A673 (cell line): ENCODE measurements at regions not wholly inside any gene's neighbourhood (a gene's known extent, or its start where the extent isn't known, plus 50 kb on each side); places are given as distances from the start of the nearest gene placed in this dataset.

Experiments used
- BruUV-seq: library from RNA; stranded (reverse); fragments of 400-500 nt; replicated peaks from 2 replicates; lab custom pipeline; 2021; lab: Mats Ljungman, UMichigan
- CTCF ChIA-PET: fragments of 300-600 bp; sonication (Branson Sonifier 250); formaldehyde crosslinking; loops from one replicate; lab custom pipeline; 2022; ENCODE audit warnings: antibody characterized with exemption; lab: Charles Lee
- POLR2A ChIA-PET: fragments of 300-600 bp; sonication (Branson Sonifier 250); formaldehyde crosslinking; loops from one replicate; lab custom pipeline; 2022; ENCODE audit warnings: antibody characterized with exemption; ENCODE audit not compliant: low non-redundant PET; lab: Charles Lee
- DNase-seq: peaks from one replicate; pipeline ENCODE4 v3.0.0-alpha.2; 2015; ENCODE audit warnings: low spot score
- H3K27ac ChIP-seq: fragments of 200-600 bp; sonication (generic); 2 replicates; pipeline ENCODE4 v1.5.1; 2016; ENCODE audit warnings: mixed run types, low read depth, mild to moderate bottlenecking, mixed read lengths, antibody characterized with exemption, low read length; ENCODE audit not compliant: poor library complexity, severe bottlenecking
- H3K27me3 ChIP-seq: fragments of 200-600 bp; sonication (generic); replicated peaks from 2 replicates; pipeline ENCODE4 v1.6.1; 2017; ENCODE audit warnings: mixed run types, low read depth, mild to moderate bottlenecking, mixed read lengths, antibody characterized with exemption, low read length; ENCODE audit not compliant: insufficient read depth, poor library complexity
- H3K36me3 ChIP-seq: fragments of 200-600 bp; sonication (generic); 2 replicates; pipeline ENCODE4 v1.6.1; 2016; ENCODE audit warnings: mixed run types, mild to moderate bottlenecking, mixed read lengths, antibody characterized with exemption, low read length; ENCODE audit not compliant: insufficient read depth, poor library complexity, severe bottlenecking
- H3K4me1 ChIP-seq: fragments of 200-600 bp; sonication (generic); 2 replicates; pipeline ENCODE4 v1.6.1; 2017; ENCODE audit warnings: mixed run types, mild to moderate bottlenecking, mixed read lengths, antibody characterized with exemption, low read length; ENCODE audit not compliant: insufficient read depth, poor library complexity, severe bottlenecking
- H3K4me3 ChIP-seq: fragments of 200-600 bp; sonication (generic); 2 replicates; pipeline ENCODE4 v1.5.1; 2016; ENCODE audit warnings: low read depth, mixed run types, mild to moderate bottlenecking, mixed read lengths, low read length; ENCODE audit not compliant: poor library complexity, severe bottlenecking
- H3K9me3 ChIP-seq: fragments of 200-600 bp; sonication (generic); 2 replicates; pipeline ENCODE4 v1.6.1; 2016; ENCODE audit warnings: mixed run types, low read depth, mild to moderate bottlenecking, mixed read lengths, antibody characterized with exemption, low read length; ENCODE audit not compliant: poor library complexity, severe bottlenecking
- CTCF ChIP-seq: fragments of 300-800, 200-600 bp; sonication (generic); conservative IDR thresholded peaks from 2 replicates; pipeline ENCODE4 v1.5.1; 2017; ENCODE audit warnings: low read depth, mild to moderate bottlenecking, antibody characterized with exemption, low read length, moderate library complexity, mixed read lengths
- EZH2 ChIP-seq: fragments of 200-600 bp; sonication (generic); IDR thresholded peaks from 2 replicates; pipeline ENCODE4 v1.6.1; 2017; ENCODE audit warnings: borderline replicate concordance, low read depth, mild to moderate bottlenecking, mixed read lengths, antibody characterized with exemption, low read length; ENCODE audit not compliant: poor library complexity, severe bottlenecking
- intact Hi-C: fragments of 100-400 bp; cut with micrococcal nuclease; formaldehyde crosslinking; loops from one replicate; pipeline ENCODE4 v1.10.0; 2022; ENCODE audit not compliant: unreplicated experiment

- POLR2A ChIA-PET = no interaction called here
- peaks cover 5% of the 10 kb centered on the region for H3K4me1 ChIP-seq
- no TSS peak for BruUV-seq
Measured at GRCh38 chr12:48276621-48277020, 73.5 kb upstream of the OR10AD1 start.

GRCh38 chr12:48266826-48267225, 63.7 kb upstream of the OR10AD1 start:
- no peak for TF ChIP-seq EZH2
- no peak for TF ChIP-seq CTCF
- H3K9me3 ChIP-seq = no peaks in the 10 kb centered on the region
- peak; percentile 67 for DNase-seq
- ChIA-PET POLR2A (interaction anchor here (0.8 kb wide), 1 partner anchor 11 kb away, joined by 3 read pairs; no protein-coding TSS in a partner anchor), CTCF (no interaction called here)
- peaks cover 11% of the 10 kb centered on the region for H3K4me1 ChIP-seq
- BruUV-seq = no TSS peak
- H3K27me3 ChIP-seq = no peaks in the 10 kb centered on the region
- H3K27ac ChIP-seq = peak overlapping the region; percentile 55
- H3K4me3 ChIP-seq = no peak overlapping the region
- intact Hi-C loops = loop anchor here (10.0 kb wide), 1 partner anchor 188 kb away; no protein-coding TSS in a partner anchor
- H3K36me3 ChIP-seq = no peaks in the 10 kb centered on the region

More at GRCh38 chr12:48276621-48277020, 73.5 kb upstream of the OR10AD1 start:
- no peak for DNase-seq
- Histone ChIP-seq H3K9me3 (peaks cover 12% of the 10 kb centered on the region), H3K4me3 (no peak overlapping the region), H3K36me3 (no peaks in the 10 kb centered on the region), H3K27ac (no peak overlapping the region), H3K27me3 (no peaks in the 10 kb centered on the region)
- TF ChIP-seq EZH2 (no peak), CTCF (no peak)
- CTCF ChIA-PET = no interaction called here
- intact Hi-C loops = no loop called here

GRCh38 chr12:48265777-48266176, 62.7 kb upstream of the OR10AD1 start:
- no peaks in the 10 kb centered on the region for H3K27me3 ChIP-seq
- no TSS peak for BruUV-seq
- H3K27ac ChIP-seq = peak overlapping the region; percentile 55
- intact Hi-C loops = loop anchor here (10.0 kb wide), 1 partner anchor 189 kb away; no protein-coding TSS in a partner anchor
- no peak for TF ChIP-seq CTCF
- TF ChIP-seq EZH2 = no peak
- no peaks in the 10 kb centered on the region for H3K9me3 ChIP-seq
- ChIA-PET POLR2A (interaction anchor here (0.8 kb wide), 1 partner anchor 10 kb away, joined by 3 read pairs; no protein-coding TSS in a partner anchor), CTCF (no interaction called here)
- H3K4me3 ChIP-seq = no peak overlapping the region
- H3K4me1 ChIP-seq = peaks cover 11% of the 10 kb centered on the region
- DNase-seq = peak; percentile 32
- no peaks in the 10 kb centered on the region for H3K36me3 ChIP-seq
